DMS79 treated with DMSO at 0.1 percent for 48 hours (cell line): ENCODE measurements at regions not wholly inside any gene's neighbourhood (a gene's known extent, or its start where the extent isn't known, plus 50 kb on each side); places are given as distances from the start of the nearest gene placed in this dataset.

Experiments
- DNase-seq: peaks from one replicate; lab custom pipeline; 2025; lab: John Stamatoyannopoulos, UW

- no peak for DNase-seq
Measured at GRCh38 chr1:30271401-30272276, 451.7 kb downstream of the MATN1 start.

GRCh38 chr1:30270461-30270860 is 452.9 kb downstream of the MATN1 start:
- DNase-seq: no peak

GRCh38 chr1:30268923-30269666 is 454.3 kb downstream of the MATN1 start:
- DNase-seq: no peak

- no peak for DNase-seq
Measured at GRCh38 chr1:30267856-30268255, 455.5 kb downstream of the MATN1 start.

GRCh38 chr1:30267046-30267445 is 456.3 kb downstream of the MATN1 start:
- no peak for DNase-seq

GRCh38 chr1:30265127-30266070 is 458.0 kb downstream of the MATN1 start:
- DNase-seq: no peak

- no peak for DNase-seq
Measured at GRCh38 chr1:30264672-30265025, 458.7 kb downstream of the MATN1 start.

GRCh38 chr1:30263888-30264671 is 459.3 kb downstream of the MATN1 start:
- no peak for DNase-seq

- no peak for DNase-seq
Measured at GRCh38 chr1:30263405-30263804, 460.0 kb downstream of the MATN1 start.

GRCh38 chr1:30262158-30262557 is 461.2 kb downstream of the MATN1 start:
- DNase-seq: no peak

GRCh38 chr1:30260318-30260717 is 463.1 kb downstream of the MATN1 start:
- no peak for DNase-seq

- no peak for DNase-seq
Measured at GRCh38 chr1:30259631-30260030, 463.8 kb downstream of the MATN1 start.

- no peak for DNase-seq
Measured at GRCh38 chr1:30258876-30259275, 464.5 kb downstream of the MATN1 start.

GRCh38 chr1:30258471-30258870 is 464.9 kb downstream of the MATN1 start:
- DNase-seq: no peak

GRCh38 chr1:30257742-30258380 is 465.5 kb downstream of the MATN1 start:
- DNase-seq: no peak

- DNase-seq: no peak
Measured at GRCh38 chr1:30257322-30257721, 466.1 kb downstream of the MATN1 start.

- DNase-seq: no peak
Measured at GRCh38 chr1:30256911-30257310, 466.5 kb downstream of the MATN1 start.

- DNase-seq: no peak
Measured at GRCh38 chr1:30255111-30255724, 468.2 kb downstream of the MATN1 start.

GRCh38 chr1:30253807-30254440 is 469.5 kb downstream of the MATN1 start:
- no peak for DNase-seq

GRCh38 chr1:30253361-30253760 is 470.0 kb downstream of the MATN1 start:
- DNase-seq: no peak
